Psoas muscle (tissue), 7 donors: ENCODE measurements at regions not wholly inside any gene's neighbourhood (a gene's known extent, or its start where the extent isn't known, plus 50 kb on each side); places are given as distances from the start of the nearest gene placed in this dataset.

Source experiments
- ATAC-seq, 4 donors: fragments of 200-7000 bp; cut with Tn5 transposase; one replicate each; pipeline ENCODE4 v1.9.1; 2020; ENCODE audit warnings: moderate library complexity in 3 of 4, mild to moderate bottlenecking in 2 of 4
- DNase-seq, 2 donors: peaks; one replicate each; pipeline ENCODE4 v3.0.0-alpha.2; 2020
- H3K27ac ChIP-seq: fragments of 200-600 bp; one replicate; pipeline ENCODE4 v1.8.0; 2022
- H3K27me3 ChIP-seq, 3 donors: fragments of 200-600 bp in 1 of 3; one replicate each; pipeline versions ENCODE4 v1.6.1 to v1.8.0; 2013 to 2022; ENCODE audit warnings: low read length in 2 of 3, mild to moderate bottlenecking in 2 of 3, moderate library complexity in 1 of 3; ENCODE audit not compliant: insufficient read depth in 3 of 3
- H3K36me3 ChIP-seq, 2 donors: fragments of 200-600 bp in 1 of 2; one replicate each; pipeline versions ENCODE4 v1.6.1 to v1.8.0; 2013 to 2022; ENCODE audit warnings: low read depth in 1 of 2, mild to moderate bottlenecking in 1 of 2, moderate library complexity in 1 of 2; ENCODE audit not compliant: insufficient read depth in 1 of 2
- H3K4me1 ChIP-seq: fragments of 200-600 bp; one replicate; pipeline ENCODE4 v1.8.0; 2022
- H3K4me3 ChIP-seq: fragments of 200-600 bp; one replicate; pipeline ENCODE4 v1.8.0; 2022; ENCODE audit warnings: mild to moderate bottlenecking
- H3K9me3 ChIP-seq: fragments of 200-600 bp; one replicate; pipeline ENCODE4 v1.8.0; 2022
- CTCF ChIP-seq: fragments of 200-600 bp; IDR thresholded peaks from one replicate; pipeline ENCODE4 v1.8.0; 2022; ENCODE audit warnings: antibody characterized with exemption
- WGBS, 3 donors: extraction: QIAGEN DNeasy Blood & Tissue Kit; methylation state at CpG; one replicate each; pipeline versions ENCODE4 v1.1.6 to v1.1.7; 2013; 5-methylcytosine and 5-hydroxymethylcytosine counted together
- intact Hi-C, 2 donors: fragments of 100-400 bp; cut with DNase I; formaldehyde crosslinking; loops; one replicate each; pipeline versions ENCODE4 v1.11.0 to v1.14.2; 2022
- donor health status: healthy with polysubstance abuse.
- donor health status: DM: no; HTN: no; CAD: no; lungs with moderate emphysema.
- donor health status: Bipolar disorder and iron deficiency.
- donor health status: healthy.
- donor health status: DM: yes; HTN: yes; CAD: no.
- donor health status: DM: no; HTN: no; CAD: no.
- donor health status: DM: yes; HTN: yes; CAD: no.

GRCh38 chr2:194323740-194324139 lies 1333.3 kb upstream of the SLC39A10 start:
- intact Hi-C loops = no loop called here
- Histone ChIP-seq H3K4me3 (no peak overlapping the region), H3K27ac (no peak overlapping the region), H3K4me1 (no peaks in the 10 kb centered on the region), H3K36me3 (no peaks in the 10 kb centered on the region), H3K9me3 (no peaks in the 10 kb centered on the region), H3K27me3 (no peaks in the 10 kb centered on the region)
- 79 to 94% (median 82%) methylated on average over 1 of the region's 1 CpG for whole genome bisulfite sequencing, 3 donors
- no peak for DNase-seq
- no peak for ATAC-seq
- no peak for TF ChIP-seq CTCF

DNA sequence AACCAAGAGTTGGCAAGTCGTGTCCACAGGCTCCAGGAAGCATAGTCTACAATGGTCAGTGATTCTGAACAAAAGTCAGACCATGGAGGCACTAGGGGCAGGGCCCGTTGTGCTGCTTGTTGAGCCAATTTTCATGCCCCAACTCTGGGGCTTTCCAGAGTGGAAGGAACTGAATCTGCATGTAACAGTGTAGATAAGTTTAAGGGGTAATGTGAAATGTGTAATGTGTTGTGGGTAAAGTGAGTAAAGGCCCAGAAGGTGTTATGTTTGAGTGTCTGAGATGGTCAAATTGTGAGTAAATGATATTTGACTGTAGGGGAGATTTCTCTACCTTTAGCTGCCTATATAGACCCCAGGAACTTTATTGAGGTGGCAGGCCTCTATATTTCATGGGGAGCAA lies 1336.5 kb upstream of the SLC39A10 start:
- no peak overlapping the region for H3K27ac ChIP-seq
- no peaks in the 10 kb centered on the region for H3K27me3 ChIP-seq
- WGBS, 3 donors = 67 to 77% (median 70%) methylated on average over 2 of the region's 2 CpGs
- no peaks in the 10 kb centered on the region for H3K9me3 ChIP-seq
- DNase-seq (no peak), ATAC-seq (no peak)
- no peaks in the 10 kb centered on the region for H3K36me3 ChIP-seq
- H3K4me1 ChIP-seq = no peaks in the 10 kb centered on the region
- intact Hi-C loops = no loop called here
- no peak overlapping the region for H3K4me3 ChIP-seq
- no peak for TF ChIP-seq CTCF

GRCh38 chr2:194319222-194319992 lies 1337.6 kb upstream of the SLC39A10 start:
- whole genome bisulfite sequencing, 3 donors = 84 to 88% (median 88%) methylated on average over 4 of the region's 4 CpGs
- no peaks in the 10 kb centered on the region for H3K9me3 ChIP-seq
- intact Hi-C loops = no loop called here

GRCh38 chr2:194314042-194314441 lies 1343.0 kb upstream of the SLC39A10 start:
- DNase-seq (no peak), ATAC-seq (no peak)
- Histone ChIP-seq H3K4me3 (no peak overlapping the region), H3K9me3 (no peaks in the 10 kb centered on the region), H3K36me3 (no peaks in the 10 kb centered on the region), H3K4me1 (no peaks in the 10 kb centered on the region), H3K27me3 (no peaks in the 10 kb centered on the region), H3K27ac (no peak overlapping the region)
- WGBS, 3 donors = 94 to 96% (median 96%) methylated on average over 3 of the region's 3 CpGs
- intact Hi-C loops = no loop called here
- no peak for TF ChIP-seq CTCF

More at GRCh38 chr2:194319222-194319992, 1337.6 kb upstream of the SLC39A10 start:
- Histone ChIP-seq H3K27ac (no peak overlapping the region), H3K36me3 (no peaks in the 10 kb centered on the region), H3K4me3 (no peak overlapping the region), H3K4me1 (no peaks in the 10 kb centered on the region), H3K27me3 (no peaks in the 10 kb centered on the region)
- TF ChIP-seq CTCF = no peak
- DNase-seq (no peak), ATAC-seq (no peak)

- H3K36me3 ChIP-seq = no peaks in the 10 kb centered on the region
- H3K27ac ChIP-seq = no peak overlapping the region
- H3K9me3 ChIP-seq = no peaks in the 10 kb centered on the region
- H3K4me1 ChIP-seq = no peaks in the 10 kb centered on the region
- H3K4me3 ChIP-seq = no peak overlapping the region
- ATAC-seq (no peak), DNase-seq (no peak)
- TF ChIP-seq CTCF = no peak
- no peaks in the 10 kb centered on the region for H3K27me3 ChIP-seq
- intact Hi-C loops = no loop called here
Observed at GRCh38 chr2:194304191-194304590, 1352.8 kb upstream of the SLC39A10 start.
